ENCODE measurements at regions not wholly inside any gene's neighbourhood (a gene's known extent, or its start where the extent isn't known, plus 50 kb on each side); places are given as distances from the start of the nearest gene placed in this dataset.
"Not testable (repeated sequence)": the region's sequence is repeated elsewhere in the genome, so short reads cannot be mapped to it uniquely, and the experiment has no call there.

DNA sequence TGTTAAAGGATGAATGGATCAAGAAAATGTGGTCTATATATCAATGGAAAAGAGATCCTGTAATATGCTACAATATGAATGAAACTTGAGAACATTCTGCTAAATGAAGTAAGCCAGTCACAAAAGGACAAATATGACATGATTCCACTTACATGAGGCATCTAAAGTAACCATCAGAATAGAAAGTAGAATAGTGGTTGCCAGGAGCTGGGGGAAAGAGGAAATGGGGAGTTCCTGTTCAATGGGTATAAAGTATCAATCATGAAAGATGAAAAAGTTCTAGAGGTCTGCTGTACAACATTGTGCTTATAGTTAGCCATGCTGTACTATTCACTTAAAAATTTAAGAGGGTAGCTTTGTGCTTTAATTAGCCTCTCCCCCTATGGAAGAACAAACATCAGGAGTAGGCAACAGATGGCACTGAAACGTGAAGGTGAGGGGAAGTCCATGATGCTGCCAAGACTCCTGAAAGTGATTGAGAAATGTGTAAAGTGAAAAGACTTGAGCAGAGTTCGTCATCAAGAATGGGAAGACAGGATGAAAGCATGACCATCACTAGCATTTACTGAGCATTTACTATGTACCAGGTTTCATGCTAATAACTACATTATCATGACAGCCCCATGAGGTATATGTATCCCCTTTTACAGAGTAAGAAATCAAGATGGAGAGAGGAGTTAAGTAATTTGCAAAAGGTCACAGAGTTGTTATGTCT lies 167.2 kb downstream of the CYB561 start:
- H3K27me3 ChIP-seq = no peaks in the 10 kb centered on the region
- H3K9me3 ChIP-seq = peaks cover 0 to 4% of the 10 kb centered on the region in 2 donors
- H3K4me3 ChIP-seq = no peak overlapping the region
- peak overlapping the region in 1 of 2 donors; percentile 6 for H3K27ac ChIP-seq
- H3K4me1 ChIP-seq = peaks cover 0 to 43% of the 10 kb centered on the region in 2 donors
- ATAC-seq (no peak), DNase-seq (no peak)
- no peaks in the 10 kb centered on the region for H3K36me3 ChIP-seq
- TF ChIP-seq, protein P1, sequence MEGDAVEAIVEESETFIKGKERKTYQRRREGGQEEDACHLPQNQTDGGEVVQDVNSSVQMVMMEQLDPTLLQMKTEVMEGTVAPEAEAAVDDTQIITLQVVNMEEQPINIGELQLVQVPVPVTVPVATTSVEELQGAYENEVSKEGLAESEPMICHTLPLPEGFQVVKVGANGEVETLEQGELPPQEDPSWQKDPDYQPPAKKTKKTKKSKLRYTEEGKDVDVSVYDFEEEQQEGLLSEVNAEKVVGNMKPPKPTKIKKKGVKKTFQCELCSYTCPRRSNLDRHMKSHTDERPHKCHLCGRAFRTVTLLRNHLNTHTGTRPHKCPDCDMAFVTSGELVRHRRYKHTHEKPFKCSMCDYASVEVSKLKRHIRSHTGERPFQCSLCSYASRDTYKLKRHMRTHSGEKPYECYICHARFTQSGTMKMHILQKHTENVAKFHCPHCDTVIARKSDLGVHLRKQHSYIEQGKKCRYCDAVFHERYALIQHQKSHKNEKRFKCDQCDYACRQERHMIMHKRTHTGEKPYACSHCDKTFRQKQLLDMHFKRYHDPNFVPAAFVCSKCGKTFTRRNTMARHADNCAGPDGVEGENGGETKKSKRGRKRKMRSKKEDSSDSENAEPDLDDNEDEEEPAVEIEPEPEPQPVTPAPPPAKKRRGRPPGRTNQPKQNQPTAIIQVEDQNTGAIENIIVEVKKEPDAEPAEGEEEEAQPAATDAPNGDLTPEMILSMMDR (IDR thresholded peaks at IDR 0.05) = no peak
- intact Hi-C loops (cut with DNase I) = no loop called here

GRCh38 chr17:63279498-63280230 lies 166.4 kb downstream of the CYB561 start:
- H3K27ac ChIP-seq = peak overlapping the region in 1 of 2 donors; percentile 6
- TF ChIP-seq, protein P1 (IDR thresholded peaks at IDR 0.05) = no peak
- H3K4me3 ChIP-seq = no peak overlapping the region
- H3K4me1 ChIP-seq = peaks cover 0 to 39% of the 10 kb centered on the region in 2 donors
- H3K36me3 ChIP-seq = no peaks in the 10 kb centered on the region
- no peaks in the 10 kb centered on the region for H3K27me3 ChIP-seq
- peaks cover 0 to 4% of the 10 kb centered on the region in 2 donors for H3K9me3 ChIP-seq
- intact Hi-C loops (cut with DNase I) = no loop called here
- DNase-seq (no peak), ATAC-seq (peak; percentile 42)

DNA sequence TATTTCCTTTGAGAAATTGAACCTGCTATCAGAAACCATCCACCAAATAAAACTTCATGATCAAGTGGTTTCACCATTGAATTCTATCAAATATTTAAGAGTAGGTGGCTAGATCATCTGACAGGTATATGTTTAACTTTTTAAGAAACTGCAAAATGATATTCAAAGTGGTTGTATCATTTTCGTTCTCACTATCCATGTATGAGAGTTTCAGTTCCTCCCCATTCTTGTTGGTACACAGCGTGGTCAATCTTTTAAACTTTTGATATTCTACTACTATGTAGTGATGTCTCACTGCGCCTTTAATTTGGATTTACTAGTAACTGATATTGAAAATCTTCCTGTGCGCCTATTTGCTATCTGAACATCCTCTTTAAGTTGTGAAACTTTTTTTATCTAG lies 163.7 kb downstream of the CYB561 start:
- H3K4me1 ChIP-seq = peaks cover 0 to 19% of the 10 kb centered on the region in 2 donors
- H3K36me3 ChIP-seq = peaks cover 0 to 6% of the 10 kb centered on the region in 2 donors
- no peaks in the 10 kb centered on the region for H3K27me3 ChIP-seq
- TF ChIP-seq, protein P1 (IDR thresholded peaks at IDR 0.05) = no peak
- ATAC-seq (no peak), DNase-seq (no peak)
- no peak overlapping the region for H3K4me3 ChIP-seq
- H3K27ac ChIP-seq = no peak overlapping the region
- peaks cover 0 to 20% of the 10 kb centered on the region in 2 donors for H3K9me3 ChIP-seq
- intact Hi-C loops (cut with DNase I) = no loop called here

DNA sequence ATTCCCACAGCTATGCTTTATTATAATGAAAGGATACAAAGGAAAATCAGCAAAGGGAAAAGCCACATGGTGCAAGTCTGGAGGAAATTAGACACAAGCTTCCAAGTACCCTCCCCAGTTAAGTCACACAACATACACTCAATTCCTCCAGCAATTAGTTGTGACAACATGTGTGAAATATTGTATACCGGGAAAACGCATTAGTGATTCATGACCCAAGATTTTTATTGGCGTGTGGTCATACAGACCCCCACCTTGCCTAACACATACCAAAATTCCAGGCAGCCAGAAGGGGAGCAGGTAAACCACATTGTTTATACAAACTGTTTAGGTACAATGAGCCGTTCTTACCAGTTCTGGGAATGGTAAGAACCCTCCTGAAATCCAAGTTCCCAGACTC lies 160.6 kb downstream of the CYB561 start:
- Histone ChIP-seq H3K4me1 (no peaks in the 10 kb centered on the region), H3K4me3 (no peak overlapping the region), H3K27ac (no peak overlapping the region), H3K27me3 (no peaks in the 10 kb centered on the region), H3K9me3 (peaks cover 0 to 20% of the 10 kb centered on the region in 2 donors), H3K36me3 (peaks cover 0 to 6% of the 10 kb centered on the region in 2 donors)
- intact Hi-C loops (cut with DNase I) = no loop called here
- no peak for DNase-seq
- TF ChIP-seq, protein P1 (IDR thresholded peaks at IDR 0.05) = no peak
- no peak for ATAC-seq

DNA sequence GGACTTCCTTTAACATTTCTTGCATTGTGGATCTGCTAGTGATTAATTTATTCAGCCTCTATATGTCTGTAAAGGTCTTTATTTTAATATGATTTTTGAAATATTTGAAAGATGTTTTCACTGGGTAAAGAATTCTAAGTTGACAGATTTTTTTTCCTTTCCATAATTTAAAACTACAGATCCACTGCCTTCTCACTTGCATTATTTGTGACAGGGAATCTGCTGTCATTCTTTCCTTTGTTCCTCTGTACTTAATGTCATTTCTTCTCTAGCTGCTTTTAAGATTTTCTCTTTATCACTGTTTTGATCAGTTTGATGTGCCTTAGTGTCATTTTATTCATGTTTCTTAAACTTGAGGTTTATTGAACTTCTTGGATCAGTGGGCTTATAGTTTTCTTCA lies 159.9 kb downstream of the CYB561 start:
- Histone ChIP-seq H3K9me3 (peaks cover 0 to 20% of the 10 kb centered on the region in 2 donors), H3K36me3 (peaks cover 0 to 6% of the 10 kb centered on the region in 2 donors), H3K27me3 (no peaks in the 10 kb centered on the region), H3K4me1 (no peaks in the 10 kb centered on the region), H3K27ac (no peak overlapping the region), H3K4me3 (no peak overlapping the region)
- intact Hi-C loops (cut with DNase I) = no loop called here
- no peak for DNase-seq
- TF ChIP-seq, protein P1 (IDR thresholded peaks at IDR 0.05) = no peak
- ATAC-seq = no peak

- H3K36me3 ChIP-seq; H3K27me3 ChIP-seq; H3K4me1 ChIP-seq; DNase-seq; H3K4me3 ChIP-seq; ATAC-seq; intact Hi-C loops (cut with DNase I); H3K27ac ChIP-seq: not testable (repeated sequence)
- peaks cover 0 to 20% of the 10 kb centered on the region in 2 donors for H3K9me3 ChIP-seq
These were observed 159.1 kb downstream of the CYB561 start for GRCh38 chr17:63287006-63287405.

Measured in left lung (tissue), 4 donors.